HG03159 (cell line): ENCODE measurements at regions not wholly inside any gene's neighbourhood (a gene's known extent, or its start where the extent isn't known, plus 50 kb on each side); places are given as distances from the start of the nearest gene placed in this dataset.
"Not testable (repeated sequence)": the region's sequence is repeated elsewhere in the genome, so short reads cannot be mapped to it uniquely, and the experiment has no call there.

Experiments
- ATAC-seq: cut with Tn5 transposase; IDR thresholded peaks from one replicate; pipeline ENCODE4 v1.9.1; 2021; ENCODE audit warnings: mild to moderate bottlenecking, moderate library complexity; ENCODE audit not compliant: unreplicated experiment

DNA sequence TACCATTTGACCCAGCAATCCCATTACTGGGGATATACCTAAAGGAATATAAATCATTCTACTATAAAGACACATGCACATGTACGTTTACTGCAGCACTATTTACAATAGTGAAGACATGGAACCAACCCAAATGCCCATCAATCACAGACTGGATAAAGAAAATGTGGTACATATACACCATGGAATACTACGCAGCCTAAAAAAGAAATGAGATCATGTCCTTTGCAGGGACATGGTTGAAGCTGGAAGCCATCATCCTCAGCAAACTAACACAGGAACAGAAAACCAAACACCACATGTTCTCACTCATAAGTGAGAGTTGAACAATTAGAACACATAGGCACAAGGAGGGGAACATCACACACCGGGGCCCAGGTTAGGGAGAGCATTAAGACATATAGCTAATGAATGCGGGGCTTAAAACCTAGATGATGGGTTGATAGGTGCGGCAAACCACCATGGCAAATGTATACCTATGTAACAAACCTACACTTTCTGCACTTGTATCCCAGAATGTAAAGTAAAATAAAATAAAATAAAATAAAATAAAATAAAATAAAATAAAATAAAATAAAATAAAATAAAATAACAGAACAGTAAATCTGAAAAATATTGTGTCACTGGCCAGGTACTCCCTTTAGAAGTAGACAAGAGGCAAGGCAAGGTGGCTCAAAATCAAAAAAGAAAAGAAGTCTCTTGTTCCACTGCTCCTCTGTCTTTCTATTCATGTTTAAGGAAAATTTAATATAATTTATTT lies 423.8 kb upstream of the GRAMD2B start:
- ATAC-seq: not testable (repeated sequence)

DNA sequence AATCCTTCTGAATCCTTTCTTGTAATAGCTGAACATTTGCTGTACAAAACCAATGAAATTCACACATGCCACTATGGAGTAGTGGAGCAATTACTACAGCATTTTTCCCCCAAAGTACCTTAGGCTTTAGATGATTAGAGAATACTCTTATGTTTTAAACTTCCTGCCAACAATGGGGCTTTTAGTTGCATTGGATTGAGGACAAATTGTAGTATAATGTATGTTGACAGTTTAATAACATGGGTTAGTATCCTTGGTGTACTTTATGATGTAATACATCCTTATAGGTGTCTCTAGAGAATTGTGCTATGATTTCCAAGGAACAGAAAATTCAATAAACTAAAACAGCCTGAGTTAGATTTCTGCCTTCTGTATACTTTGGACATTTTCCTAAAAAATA lies 422.7 kb upstream of the GRAMD2B start:
- no peak for ATAC-seq

DNA sequence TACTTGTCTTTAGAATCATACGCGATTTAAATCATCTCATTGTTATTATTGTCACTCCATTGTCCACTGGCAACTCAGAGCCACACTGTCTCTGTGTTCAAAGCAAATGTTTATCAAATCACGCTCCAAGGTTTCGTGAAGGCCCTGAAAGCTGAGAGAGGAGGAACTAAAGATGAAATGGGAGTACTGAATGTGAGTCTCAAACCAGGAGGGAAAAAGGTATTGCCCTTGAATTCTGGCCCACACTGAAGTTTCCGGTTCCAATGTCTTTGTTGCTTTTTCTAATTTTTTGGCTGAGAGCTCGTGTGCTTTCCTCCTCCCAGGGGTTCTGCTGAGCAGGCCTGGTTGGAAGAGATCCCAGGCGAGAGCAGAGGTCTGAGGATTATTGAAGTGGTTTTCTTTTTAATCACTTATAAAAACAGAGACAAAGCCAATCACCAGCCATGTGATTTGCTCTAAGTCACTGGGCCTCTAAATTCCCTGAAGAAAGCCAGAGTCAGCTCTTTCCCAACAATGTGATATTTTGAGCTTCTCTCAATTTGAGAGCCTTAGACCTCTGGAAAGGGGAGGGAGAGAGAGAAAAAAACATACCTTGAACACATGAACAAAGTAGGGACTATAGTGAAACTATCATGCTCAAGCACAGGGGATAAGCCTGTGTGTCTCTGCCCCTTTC lies 420.8 kb upstream of the GRAMD2B start:
- no peak for ATAC-seq

DNA sequence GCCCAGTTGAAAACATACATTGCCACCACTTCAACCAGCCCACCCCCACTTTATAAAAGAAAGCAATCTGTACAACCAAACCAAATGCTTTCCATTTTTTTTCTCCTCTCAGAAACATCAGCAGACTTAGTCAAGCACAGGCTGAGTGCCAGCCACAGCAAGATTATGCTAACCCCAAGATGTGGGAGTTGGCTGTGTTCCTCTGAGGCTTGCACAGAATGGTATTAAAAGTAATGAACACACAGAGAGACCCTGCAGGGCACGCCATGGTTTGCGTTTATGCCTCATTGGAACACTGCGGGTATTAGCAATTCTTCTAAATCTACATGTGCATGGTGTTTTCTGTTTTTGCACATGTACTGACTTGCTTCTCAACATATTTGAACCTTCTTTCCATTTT lies 419.9 kb upstream of the GRAMD2B start:
- ATAC-seq: no peak

DNA sequence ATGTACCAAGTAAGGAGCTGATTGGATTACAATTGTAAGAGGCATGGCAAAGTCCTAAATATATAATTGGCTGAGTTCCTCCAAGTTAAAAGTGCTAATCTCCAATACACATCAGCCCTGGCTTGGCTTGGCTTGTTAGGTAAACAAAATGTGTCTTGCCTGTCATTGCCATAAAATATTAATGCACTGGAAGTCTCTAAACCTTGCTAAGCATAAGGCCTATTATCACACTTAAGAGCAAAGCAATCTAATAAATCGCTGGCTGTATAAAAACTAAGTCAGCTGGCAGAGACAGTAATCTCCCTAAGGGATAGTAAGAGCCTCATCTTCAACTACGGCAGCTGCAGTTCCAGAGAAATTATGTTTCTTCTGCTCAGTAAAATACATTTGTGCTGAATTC lies 418.6 kb upstream of the GRAMD2B start:
- no peak for ATAC-seq

DNA sequence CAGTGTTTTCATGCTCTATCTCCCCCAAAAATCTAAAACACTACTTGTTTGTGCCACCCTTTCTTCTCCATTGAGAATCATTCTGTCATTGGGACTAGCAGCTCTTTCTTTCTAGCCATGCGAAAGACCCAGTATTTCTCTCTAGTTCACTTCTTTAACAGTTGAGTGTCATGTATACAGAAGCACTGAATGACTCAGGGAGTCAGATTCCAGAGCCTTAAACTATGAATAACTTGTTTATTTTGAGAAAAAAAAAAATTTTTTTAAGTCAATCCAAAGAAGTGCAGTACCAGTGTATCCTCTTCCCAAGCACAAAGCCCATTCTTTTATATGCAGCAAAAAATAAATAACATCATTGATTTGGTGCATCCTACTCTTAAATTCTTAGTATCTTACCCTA lies 415.4 kb upstream of the GRAMD2B start:
- ATAC-seq: no peak

DNA sequence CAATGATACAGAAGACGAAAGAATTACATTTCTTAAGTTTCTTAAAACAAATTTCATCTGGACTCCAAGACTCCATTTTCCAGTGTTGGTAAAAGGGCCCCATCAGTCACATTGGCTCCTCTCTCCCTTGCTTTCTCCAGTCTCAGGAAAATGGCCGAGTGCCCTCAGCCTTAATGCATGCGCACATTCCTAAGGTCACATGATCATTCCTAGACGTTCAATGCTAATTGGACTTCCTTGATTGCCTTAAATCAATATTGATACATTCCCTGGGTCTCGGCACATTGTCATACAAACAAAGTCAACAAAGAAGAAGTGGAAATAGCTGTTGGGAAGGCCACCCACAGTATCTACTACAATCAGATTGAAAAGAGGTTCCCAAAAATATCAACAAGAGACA lies 413.6 kb upstream of the GRAMD2B start:
- no peak for ATAC-seq

DNA sequence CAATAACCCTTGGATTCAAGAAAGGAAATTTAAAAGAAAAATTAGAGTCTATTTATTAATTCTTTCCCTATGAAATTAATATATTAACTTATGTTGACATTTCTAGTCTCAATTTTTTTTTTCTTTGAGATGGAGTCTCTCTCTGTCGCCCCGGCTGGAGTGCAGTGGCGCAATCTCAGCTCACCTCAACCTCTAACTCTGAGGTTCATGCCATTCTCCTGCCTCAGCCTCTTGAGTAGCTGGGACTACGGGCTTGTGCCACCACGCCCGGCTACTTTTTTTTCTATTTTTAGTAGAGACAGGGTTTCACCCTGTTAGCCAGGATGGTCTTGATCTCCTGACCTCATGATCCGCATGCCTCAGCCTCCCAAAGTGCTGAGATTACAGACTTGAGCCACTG lies 411.7 kb upstream of the GRAMD2B start:
- not testable (repeated sequence) for ATAC-seq

DNA sequence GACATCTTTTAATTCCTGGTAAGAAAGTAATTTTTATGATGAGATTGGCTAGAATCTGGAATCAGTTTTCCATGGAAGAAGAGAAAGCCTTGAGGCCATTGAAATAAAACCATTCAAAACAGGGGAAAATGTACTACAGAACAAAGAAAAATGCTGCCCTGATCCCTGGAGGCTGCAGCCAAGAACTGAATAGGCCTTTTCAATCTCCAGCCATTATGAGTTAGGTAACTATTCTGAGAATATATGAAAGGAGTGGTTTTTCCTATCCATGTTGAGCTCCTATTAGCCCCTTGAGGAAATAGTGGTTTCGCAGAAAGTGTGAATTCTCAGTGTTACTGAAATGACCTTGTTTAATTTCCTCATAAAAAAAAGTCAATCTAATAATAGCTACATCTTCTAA lies 408.5 kb upstream of the GRAMD2B start:
- ATAC-seq: no peak

DNA sequence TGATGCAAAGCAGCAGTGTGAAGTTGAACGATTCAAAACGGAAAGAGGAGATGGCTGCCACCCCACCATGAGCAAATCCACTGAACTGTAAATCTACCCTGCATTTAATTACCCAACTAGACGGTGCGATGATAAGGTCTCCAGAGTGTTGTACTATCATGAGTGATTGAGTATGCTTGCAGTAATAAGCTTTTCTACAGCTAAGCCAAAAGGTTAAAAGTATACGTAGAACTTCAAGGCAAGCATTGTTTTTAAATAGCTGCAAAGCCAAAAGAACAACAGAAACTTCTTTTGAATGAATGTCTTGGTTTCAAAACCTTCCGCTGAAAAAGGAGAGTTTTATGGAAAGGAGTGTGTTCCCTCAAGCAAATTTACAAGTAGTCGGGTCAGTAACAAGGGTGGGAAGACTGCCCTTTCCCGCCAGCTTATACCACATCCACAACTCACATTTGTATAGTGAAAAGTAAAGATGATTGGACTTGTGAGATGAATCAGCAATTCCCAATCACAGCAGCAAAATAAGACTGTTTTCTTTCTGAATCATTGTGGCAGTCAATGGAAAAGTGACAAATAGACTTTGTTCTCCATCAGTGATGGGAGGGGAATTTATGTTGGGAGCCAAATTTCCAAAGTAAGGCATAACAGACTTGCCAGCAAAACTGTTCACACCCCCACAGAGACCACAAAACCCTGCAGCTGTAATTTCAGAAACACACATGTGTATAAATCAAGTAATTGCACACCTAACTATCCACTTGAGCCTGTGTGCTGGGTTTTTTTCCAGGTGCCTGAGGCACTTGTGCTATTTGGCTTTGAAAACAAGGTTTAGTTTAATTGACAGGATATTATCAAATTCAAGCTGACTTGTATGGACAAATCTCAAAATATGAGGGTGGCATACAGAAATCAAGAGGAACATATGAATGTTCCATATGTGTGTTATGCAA lies 407.7 kb upstream of the GRAMD2B start:
- ATAC-seq: no peak

DNA sequence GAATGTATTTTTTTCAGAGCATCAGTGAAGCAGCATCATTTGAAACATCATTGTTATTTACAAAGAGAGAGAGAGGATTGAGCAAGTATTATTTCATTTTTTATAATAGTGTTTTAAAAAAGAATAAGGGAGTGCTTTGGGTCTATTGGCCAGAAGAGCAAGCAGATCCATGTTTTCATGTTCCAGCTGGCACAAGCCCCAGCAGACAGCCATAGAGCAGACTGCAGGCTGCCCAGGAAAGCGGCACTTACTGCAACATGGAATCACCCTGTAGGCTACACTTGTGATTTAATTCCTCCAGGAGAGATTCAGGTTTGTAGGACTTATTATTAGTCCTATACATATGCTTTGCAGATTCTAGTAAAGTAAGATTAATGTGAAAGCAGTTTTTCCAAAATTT lies 407.0 kb upstream of the GRAMD2B start:
- no peak for ATAC-seq

DNA sequence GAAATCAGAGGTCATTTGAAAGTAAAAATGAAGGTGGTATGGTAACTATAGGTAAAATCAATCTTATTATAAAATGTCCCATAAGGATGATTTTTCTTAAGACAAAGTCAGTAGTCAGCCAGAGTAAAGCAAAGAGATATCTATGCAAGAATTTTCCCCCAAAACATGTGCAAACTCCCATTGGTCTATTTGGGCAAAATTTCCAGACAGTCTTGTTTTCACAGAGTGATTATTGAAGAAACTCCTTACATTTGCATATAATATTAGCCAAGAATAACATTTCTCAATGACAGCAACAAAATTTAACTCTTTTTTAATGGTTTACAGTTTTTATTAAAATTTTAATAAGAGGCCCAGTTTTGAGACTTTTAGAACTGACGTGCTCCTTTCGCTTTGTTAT lies 406.1 kb upstream of the GRAMD2B start:
- no peak for ATAC-seq

DNA sequence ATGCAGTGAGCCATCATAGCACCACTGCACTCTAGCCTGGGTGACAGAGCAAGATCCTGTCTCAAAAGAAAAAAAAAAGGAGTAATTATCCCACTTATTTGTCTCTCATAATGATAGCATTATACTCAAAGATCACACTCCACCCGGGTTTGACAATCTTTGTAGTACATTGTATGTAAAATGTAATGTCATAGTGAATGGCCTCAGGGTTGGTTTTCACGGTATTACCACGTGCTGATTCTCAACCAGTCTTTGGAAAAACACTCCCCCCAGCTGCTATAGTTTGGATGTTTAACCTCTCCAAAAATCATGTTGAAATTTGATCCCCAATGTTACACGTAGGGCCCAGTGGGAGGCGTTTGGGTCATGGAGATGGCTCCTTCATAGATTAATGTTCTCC lies 402.4 kb upstream of the GRAMD2B start:
- ATAC-seq: no peak

DNA sequence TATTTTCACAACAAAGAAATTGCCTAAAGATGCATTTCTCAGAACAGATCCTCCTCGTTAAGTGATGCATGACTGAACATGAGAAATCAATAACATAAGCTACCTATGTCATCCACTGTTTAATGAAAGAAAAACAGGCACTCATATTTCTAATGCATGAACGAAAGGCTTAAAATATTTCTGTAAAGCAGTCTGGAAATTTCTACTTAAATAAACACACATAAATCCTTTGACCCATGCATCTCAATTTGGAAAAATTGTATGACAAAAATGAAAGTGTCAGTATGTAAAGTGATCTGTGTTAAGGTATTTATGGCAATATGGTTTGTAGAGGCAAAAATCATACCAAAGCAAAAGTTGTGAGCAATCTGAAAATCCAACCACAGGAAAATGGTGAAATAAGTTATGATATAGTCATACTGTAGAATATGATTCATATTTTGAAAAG lies 399.2 kb upstream of the GRAMD2B start:
- ATAC-seq: no peak

DNA sequence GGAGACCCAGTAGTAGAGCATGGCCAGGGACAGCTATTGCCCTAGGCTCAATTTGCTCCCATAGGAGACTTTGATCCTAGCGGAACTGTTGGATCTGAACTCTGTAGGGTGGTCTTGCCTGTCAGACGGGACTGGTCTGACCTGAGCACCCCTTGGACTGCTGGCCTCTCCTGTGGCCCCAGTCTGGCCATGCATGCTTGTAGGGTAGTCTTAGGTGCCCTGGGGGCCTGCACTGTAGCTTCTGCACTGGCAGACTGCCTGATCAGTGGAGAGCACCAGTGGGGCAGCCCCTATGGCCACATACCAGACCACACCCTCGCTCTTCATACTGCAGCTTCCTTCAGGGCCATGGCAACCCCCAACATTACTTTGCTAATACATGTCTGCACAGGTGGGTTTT lies 396.1 kb upstream of the GRAMD2B start:
- ATAC-seq: no peak

DNA sequence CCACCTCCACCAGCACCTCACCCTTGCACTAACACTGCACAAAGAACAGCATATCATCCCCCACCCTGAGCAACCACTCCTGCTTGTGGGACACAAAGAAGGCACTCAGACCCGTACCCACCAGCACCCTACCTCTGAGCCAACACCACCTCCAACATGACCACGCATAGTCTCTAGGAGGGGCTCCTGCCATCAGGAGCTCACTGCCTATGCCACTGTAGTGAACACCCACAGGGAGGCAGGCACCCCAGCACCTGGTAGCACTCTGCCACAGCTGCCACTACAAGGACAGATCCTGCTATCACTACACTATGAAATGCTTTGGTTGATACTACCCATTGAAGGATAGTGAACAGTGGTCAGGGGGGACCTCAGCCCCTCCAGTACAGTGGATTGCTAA lies 395.6 kb upstream of the GRAMD2B start:
- no peak for ATAC-seq

DNA sequence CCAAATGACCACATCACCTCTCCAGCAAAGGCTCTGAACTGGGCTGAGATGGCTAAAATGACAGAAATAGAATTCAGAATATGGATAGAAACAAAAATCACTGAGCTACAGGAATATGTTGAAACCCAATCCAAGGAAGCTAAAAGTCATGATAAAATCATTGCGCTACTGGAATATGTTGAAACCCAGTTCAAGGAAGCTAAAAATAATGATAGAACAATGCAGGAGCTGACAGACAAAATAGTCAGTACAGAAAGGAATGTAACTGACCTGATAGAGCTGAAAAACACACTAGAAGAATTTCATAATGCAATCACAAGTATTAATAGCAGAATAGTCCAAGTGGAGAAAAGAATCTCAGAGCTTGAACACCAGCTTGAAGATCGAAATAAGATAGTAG lies 394.9 kb upstream of the GRAMD2B start:
- no peak for ATAC-seq

DNA sequence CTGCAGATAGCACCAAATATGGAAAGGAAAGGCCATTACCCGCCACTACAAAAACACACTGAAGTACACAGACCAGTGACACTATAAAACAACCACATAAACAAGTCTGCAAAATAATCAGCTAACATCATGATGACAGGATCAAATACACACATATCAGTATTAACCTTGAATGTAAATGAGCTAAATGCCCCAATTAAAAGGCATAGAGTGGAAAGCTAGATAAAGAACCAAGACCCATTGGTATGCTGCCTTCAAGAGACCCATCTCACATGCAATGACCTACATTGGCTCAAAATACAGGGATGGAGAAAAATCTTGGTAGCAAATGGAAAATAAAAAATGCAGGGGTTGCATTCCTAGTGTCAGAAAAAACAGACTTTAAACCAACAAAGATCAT lies 393.9 kb upstream of the GRAMD2B start:
- not testable (repeated sequence) for ATAC-seq

DNA sequence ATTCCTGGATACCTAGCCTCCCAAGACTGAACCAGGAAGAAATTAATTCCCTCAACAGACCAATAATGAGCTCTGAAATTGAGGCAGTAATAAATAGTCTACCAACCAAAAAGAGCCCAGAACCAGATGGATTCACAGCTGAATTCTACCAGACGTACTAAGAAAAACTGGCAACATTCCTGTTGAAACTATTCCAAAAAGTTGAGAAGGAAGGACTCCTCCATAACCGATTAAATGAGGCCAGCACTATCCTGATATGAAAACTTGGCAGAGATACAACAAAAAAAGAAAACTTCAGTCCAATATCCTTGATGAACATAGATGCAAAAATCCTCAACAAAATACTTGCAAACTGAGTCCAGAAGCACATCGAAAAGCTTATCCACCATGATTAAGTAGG lies 392.5 kb upstream of the GRAMD2B start:
- no peak for ATAC-seq

DNA sequence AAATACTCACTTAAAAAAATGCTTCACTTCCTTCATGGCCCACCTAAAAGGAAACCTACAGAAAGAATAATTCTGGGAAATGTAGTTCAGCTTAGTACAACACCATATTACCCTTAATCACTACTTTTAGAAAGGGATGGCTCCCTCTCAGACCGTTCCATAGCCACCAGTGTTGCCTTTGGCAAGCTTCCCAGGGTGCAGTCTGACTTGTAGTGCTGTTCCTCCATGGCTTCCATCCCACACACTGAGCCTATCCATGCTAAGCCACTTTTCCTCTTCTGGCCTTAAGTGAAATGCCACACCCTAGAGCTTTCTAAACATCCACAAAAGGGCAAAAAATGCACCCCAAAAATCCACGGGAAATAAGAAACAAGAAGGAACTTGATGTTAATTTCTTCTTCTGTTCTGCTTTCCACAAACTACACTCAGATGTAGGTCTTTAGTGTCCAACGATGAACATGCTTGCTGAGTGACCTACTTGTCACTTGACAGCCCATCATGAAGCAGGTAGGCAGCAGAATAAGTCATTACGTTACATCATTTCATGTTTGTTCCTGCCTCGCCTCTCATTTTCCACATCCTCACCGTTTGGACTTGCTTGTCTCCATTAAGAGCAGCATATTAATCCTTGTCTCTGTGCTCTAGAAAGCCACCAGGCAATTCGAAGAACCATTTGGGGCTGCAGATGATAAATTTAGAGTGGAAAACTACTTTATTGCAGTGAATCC lies 391.1 kb upstream of the GRAMD2B start:
- no peak for ATAC-seq

DNA sequence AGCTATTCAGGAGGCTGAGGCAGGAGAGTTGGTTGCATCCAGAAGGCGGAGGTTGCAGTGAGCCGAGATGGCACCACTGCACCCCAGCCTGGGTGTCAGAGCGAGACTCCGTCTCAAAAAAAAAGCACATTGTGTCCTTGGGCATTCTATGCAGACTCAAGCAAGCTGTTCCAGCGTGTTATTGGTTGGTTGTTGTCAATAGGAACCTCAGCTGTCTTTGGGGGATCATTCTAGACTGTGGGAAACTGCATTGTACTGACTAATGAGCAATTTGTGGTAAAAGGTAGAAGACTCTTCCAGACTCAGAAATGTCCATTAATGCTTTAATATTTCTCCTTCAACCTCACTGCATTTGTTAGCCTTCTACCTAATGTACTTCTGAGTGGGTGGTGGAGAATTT lies 379.5 kb upstream of the GRAMD2B start:
- no peak for ATAC-seq
